PC-3 (cell line): ENCODE measurements at regions not wholly inside any gene's neighbourhood (a gene's known extent, or its start where the extent isn't known, plus 50 kb on each side); places are given as distances from the start of the nearest gene placed in this dataset.

Experiments used
- EZH2 ChIP-seq: fragments of 300-600 bp; sonication (generic); IDR thresholded peaks from one replicate; pipeline ENCODE4 v1.6.1; 2017; ENCODE audit warnings: antibody characterized with exemption, mild to moderate bottlenecking, low read length; ENCODE audit not compliant: unreplicated experiment
- TF ChIP-seq, protein P1 (sequence below): fragments of 300-600 bp; sonication (generic); conservative IDR thresholded peaks from 2 replicates; pipeline ENCODE4 v1.5.1; 2017; ENCODE audit warnings: antibody characterized with exemption, low read depth, mild to moderate bottlenecking, low read length

DNA sequence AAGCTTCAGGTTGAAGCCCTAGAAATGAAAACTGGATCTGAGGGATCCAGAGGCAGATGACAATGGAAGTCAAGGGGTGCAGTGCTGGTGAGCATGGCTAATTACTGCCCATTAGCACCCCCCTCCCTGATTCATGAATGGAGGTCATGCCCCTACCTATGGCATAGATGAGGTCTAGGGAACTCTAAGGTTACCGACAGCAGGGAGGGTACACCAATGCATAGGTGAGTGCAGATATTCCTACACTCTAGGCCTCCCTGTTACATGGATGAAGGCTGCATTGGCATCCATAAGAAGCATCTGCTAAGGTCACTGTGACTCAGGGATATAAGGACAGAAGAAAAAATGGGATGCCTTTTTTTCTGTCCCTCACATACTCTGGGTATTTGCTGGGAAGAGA, 147.3 kb downstream of the CCDC59 start:
- TF ChIP-seq, protein P1, sequence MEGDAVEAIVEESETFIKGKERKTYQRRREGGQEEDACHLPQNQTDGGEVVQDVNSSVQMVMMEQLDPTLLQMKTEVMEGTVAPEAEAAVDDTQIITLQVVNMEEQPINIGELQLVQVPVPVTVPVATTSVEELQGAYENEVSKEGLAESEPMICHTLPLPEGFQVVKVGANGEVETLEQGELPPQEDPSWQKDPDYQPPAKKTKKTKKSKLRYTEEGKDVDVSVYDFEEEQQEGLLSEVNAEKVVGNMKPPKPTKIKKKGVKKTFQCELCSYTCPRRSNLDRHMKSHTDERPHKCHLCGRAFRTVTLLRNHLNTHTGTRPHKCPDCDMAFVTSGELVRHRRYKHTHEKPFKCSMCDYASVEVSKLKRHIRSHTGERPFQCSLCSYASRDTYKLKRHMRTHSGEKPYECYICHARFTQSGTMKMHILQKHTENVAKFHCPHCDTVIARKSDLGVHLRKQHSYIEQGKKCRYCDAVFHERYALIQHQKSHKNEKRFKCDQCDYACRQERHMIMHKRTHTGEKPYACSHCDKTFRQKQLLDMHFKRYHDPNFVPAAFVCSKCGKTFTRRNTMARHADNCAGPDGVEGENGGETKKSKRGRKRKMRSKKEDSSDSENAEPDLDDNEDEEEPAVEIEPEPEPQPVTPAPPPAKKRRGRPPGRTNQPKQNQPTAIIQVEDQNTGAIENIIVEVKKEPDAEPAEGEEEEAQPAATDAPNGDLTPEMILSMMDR: no peak
- TF ChIP-seq EZH2: no peak
